Activated CD8-positive, alpha-beta T cell treated with anti-CD3 and anti-CD28 coated beads for 36 hours (primary cell): ENCODE measurements at regions not wholly inside any gene's neighbourhood (a gene's known extent, or its start where the extent isn't known, plus 50 kb on each side); places are given as distances from the start of the nearest gene placed in this dataset.

ENCODE experiments used
- ATAC-seq: fragments of 200-7000 bp; cut with Tn5 transposase; one replicate; pipeline ENCODE4 v1.10.0; 2021; ENCODE audit warnings: mild to moderate bottlenecking, moderate library complexity
- CTCF ChIA-PET: fragments of 350-600 bp; sonication (Branson Sonifier 250); formaldehyde crosslinking; loops from one replicate; lab custom pipeline; 2021; ENCODE audit warnings: antibody characterized with exemption; lab: Charles Lee
- POLR2A ChIA-PET: fragments of 350-600 bp; sonication (Branson Sonifier 250); formaldehyde crosslinking; loops from one replicate; lab custom pipeline; 2021; ENCODE audit warnings: antibody characterized with exemption; lab: Charles Lee
- DNase-seq: peaks from one replicate; pipeline ENCODE4 v3.0.0-alpha.2; 2020
- H3K27ac Mint-ChIP-seq: one replicate; pipeline ENCODE4 v1.8.0; 2021; ENCODE audit warnings: mild to moderate bottlenecking, mixed read lengths
- H3K27me3 Mint-ChIP-seq: one replicate; pipeline ENCODE4 v1.8.0; 2021; ENCODE audit warnings: mixed read lengths
- H3K36me3 Mint-ChIP-seq: one replicate; pipeline ENCODE4 v1.8.0; 2021; ENCODE audit warnings: low read depth, mixed read lengths
- H3K4me1 Mint-ChIP-seq: one replicate; pipeline ENCODE4 v1.8.0; 2021; ENCODE audit warnings: low read depth, mixed read lengths
- H3K4me3 Mint-ChIP-seq: one replicate; pipeline ENCODE4 v1.8.0; 2021; ENCODE audit warnings: mild to moderate bottlenecking, moderate library complexity, mixed read lengths
- H3K9me3 Mint-ChIP-seq: one replicate; pipeline ENCODE4 v1.8.0; 2021; ENCODE audit warnings: mixed read lengths
- intact Hi-C: fragments of 100-400 bp; cut with micrococcal nuclease; formaldehyde crosslinking; loops from one replicate; pipeline ENCODE4 v1.10.0; 2022
- TF ChIP-seq, protein P1 (sequence below): fragments of 200-600 bp; IDR thresholded peaks from one replicate; pipeline ENCODE4 v1.8.0; 2022; ENCODE audit warnings: antibody characterized with exemption, mild to moderate bottlenecking

DNA sequence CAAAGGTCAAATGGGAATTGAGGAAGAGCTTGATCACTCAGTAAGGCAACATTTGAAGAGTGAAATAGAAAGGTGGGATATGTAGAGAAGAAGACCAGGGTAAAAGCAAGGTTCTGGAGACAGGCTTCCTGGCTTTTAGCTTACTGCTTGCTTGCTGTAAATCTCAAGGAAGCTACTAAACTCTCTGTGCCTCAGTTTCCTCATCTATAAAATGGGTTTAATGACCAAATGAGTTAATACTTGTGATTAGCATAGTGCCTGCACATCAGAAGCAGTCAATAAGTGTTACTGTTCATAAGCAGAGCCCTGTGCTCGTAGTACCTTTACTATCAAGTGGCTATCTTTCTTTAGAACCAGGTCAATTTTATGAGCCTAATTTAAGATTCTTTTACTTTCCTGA is 222.2 kb upstream of the ITGA4 start:
- H3K4me3 Mint-ChIP-seq, result no peak overlapping the region
- TF ChIP-seq, protein P1, sequence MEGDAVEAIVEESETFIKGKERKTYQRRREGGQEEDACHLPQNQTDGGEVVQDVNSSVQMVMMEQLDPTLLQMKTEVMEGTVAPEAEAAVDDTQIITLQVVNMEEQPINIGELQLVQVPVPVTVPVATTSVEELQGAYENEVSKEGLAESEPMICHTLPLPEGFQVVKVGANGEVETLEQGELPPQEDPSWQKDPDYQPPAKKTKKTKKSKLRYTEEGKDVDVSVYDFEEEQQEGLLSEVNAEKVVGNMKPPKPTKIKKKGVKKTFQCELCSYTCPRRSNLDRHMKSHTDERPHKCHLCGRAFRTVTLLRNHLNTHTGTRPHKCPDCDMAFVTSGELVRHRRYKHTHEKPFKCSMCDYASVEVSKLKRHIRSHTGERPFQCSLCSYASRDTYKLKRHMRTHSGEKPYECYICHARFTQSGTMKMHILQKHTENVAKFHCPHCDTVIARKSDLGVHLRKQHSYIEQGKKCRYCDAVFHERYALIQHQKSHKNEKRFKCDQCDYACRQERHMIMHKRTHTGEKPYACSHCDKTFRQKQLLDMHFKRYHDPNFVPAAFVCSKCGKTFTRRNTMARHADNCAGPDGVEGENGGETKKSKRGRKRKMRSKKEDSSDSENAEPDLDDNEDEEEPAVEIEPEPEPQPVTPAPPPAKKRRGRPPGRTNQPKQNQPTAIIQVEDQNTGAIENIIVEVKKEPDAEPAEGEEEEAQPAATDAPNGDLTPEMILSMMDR, result no peak
- intact Hi-C loops, result no loop called here
- no peak for ATAC-seq
- H3K36me3 Mint-ChIP-seq, result peaks cover 8% of the 10 kb centered on the region
- H3K27ac Mint-ChIP-seq, result no peak overlapping the region
- POLR2A ChIA-PET, result no interaction called here
- no peaks in the 10 kb centered on the region for H3K27me3 Mint-ChIP-seq
- CTCF ChIA-PET, result interaction anchor here (0.9 to 2.3 kb wide), 3 partner anchors 9 to 131 kb away, joined by 3 to 14 read pairs (median 4); no protein-coding TSS in a partner anchor
- peaks cover 5% of the 10 kb centered on the region for H3K9me3 Mint-ChIP-seq
- peaks cover 36% of the 10 kb centered on the region for H3K4me1 Mint-ChIP-seq
- no peak for DNase-seq

DNA sequence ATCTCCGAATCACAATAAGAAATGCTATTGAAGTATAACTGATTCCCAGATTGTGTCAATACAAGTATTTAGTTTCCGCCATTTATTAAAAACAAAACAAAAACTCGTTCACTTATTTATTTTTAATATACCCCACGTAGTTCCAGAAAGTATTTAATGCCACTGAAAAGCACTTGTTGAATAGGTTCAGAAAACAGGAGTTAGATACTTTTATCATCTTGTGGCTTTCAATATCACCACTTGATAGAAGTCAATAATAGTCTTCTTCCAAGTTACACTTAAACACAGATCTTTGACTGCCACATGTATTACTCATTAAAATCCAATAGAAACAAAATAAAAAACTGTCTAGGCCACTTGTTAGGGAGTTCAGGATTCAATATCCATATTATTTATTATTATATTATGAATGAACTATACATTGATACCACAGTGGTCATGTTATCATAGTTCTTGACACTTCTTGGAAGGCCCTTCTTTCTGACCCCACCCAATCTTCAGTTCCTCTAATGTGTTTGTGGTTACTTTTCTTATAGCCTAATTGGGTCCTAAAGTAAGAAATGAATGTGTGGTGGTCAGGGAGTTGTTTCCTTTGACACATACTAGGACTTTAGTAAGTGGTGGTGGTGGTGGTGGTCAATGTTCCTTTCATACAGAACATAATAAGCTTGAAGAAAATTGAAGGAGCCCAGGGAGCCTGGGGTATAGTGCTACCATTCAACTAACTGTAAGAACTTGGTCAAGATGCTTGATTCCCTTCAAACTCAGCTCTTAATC is 221.3 kb upstream of the ITGA4 start:
- POLR2A ChIA-PET, result no interaction called here
- intact Hi-C loops, result no loop called here
- TF ChIP-seq, protein P1, result no peak
- Mint-ChIP-seq H3K4me1 (peaks cover 38% of the 10 kb centered on the region), H3K9me3 (peaks cover 5% of the 10 kb centered on the region), H3K36me3 (peaks cover 8% of the 10 kb centered on the region), H3K27me3 (no peaks in the 10 kb centered on the region), H3K27ac (no peak overlapping the region), H3K4me3 (no peak overlapping the region)
- CTCF ChIA-PET, result no interaction called here
- peak; percentile 45 for ATAC-seq
- peak; percentile 27 for DNase-seq

DNA sequence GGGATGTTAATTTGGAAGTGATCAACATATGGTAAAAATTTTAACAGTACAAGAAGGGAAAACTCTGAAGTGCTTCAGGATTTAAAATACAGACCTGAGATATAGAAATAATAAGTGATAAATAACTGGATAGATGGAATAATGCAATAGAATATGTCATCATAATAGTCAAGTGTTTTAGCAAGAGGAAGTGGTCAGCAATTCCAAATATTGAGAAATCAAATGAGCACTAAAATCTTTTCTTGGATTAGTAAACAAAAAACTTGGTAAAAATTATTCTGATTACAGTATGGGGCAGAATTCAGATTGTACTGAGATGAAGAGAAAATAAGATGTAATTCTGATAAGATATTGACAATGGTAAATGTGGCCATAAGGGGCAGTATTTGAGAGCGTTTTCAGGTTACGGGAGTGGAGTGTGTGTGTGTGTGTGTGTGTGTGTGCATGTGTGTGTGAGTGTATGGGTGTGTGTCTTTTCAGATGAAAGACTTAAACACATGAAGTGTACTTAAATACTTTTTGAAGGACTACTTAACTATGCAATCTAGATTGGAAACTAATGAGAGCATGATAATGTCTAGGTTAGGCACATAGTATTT is 217.9 kb upstream of the ITGA4 start:
- peak; percentile 43 for ATAC-seq
- H3K4me3 Mint-ChIP-seq, result no peak overlapping the region
- peaks cover 6% of the 10 kb centered on the region for H3K9me3 Mint-ChIP-seq
- H3K36me3 Mint-ChIP-seq, result peaks cover 10% of the 10 kb centered on the region
- intact Hi-C loops, result no loop called here
- TF ChIP-seq, protein P1, result peak; percentile 44
- peak; percentile 27 for DNase-seq
- peaks cover 51% of the 10 kb centered on the region for H3K4me1 Mint-ChIP-seq
- ChIA-PET CTCF (interaction anchor here (0.6 to 1.2 kb wide), 2 partner anchors 8 to 41 kb away, joined by 3 to 4 read pairs; no protein-coding TSS in a partner anchor), POLR2A (interaction anchor here (0.7 kb wide), 1 partner anchor 21 kb away, joined by 3 read pairs; no protein-coding TSS in a partner anchor)
- H3K27me3 Mint-ChIP-seq, result no peaks in the 10 kb centered on the region
- H3K27ac Mint-ChIP-seq, result no peak overlapping the region

DNA sequence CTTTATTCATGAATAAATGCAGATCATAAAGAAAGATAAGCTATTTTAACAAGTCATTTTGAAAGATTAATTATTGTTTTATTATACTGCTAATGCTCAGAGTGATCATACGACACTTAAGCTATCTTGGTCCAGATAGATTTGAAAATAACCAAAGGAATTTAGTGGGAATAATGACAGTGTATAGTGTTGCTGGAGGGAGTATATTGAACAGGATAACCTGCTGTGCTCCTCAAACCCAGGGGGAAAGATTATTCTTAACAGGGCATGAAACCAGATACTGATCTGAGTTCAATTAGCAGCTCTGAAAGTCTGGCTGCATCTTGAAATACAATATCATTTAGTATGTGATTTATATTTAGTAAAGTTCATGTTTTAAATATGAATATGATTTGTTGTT is 216.3 kb upstream of the ITGA4 start:
- Mint-ChIP-seq H3K9me3 (peaks cover 9% of the 10 kb centered on the region), H3K27me3 (no peaks in the 10 kb centered on the region), H3K27ac (peak overlapping the region; percentile 57), H3K36me3 (peaks cover 18% of the 10 kb centered on the region), H3K4me3 (no peak overlapping the region), H3K4me1 (peaks cover 58% of the 10 kb centered on the region)
- CTCF ChIA-PET, result interaction anchor here (1.0 to 1.7 kb wide), 6 partner anchors 9 to 190 kb away, joined by 3 to 8 read pairs (median 4); no protein-coding TSS in a partner anchor
- POLR2A ChIA-PET, result no interaction called here
- ATAC-seq (no peak), DNase-seq (no peak)
- TF ChIP-seq, protein P1, result no peak
- intact Hi-C loops, result no loop called here
